Bronchial epithelial cell (primary cell): ENCODE measurements at regions not wholly inside any gene's neighbourhood (a gene's known extent, or its start where the extent isn't known, plus 50 kb on each side); places are given as distances from the start of the nearest gene placed in this dataset.

Experiments used
- DNase-seq: peaks from one replicate; pipeline ENCODE4 v3.0.0-alpha.2; 2010; ENCODE audit warnings: low read depth
- FAIRE-seq: peaks from 2 replicates; lab custom pipeline; 2011; peaks lifted over from hg19 to GRCh38; lab: Jason Lieb, UNC
- H3K27me3 ChIP-seq: 2 replicates; pipeline ENCODE4 v1.5.1; 2011; ENCODE audit warnings: low read length; ENCODE audit not compliant: control insufficient read depth, insufficient read depth
- H3K36me3 ChIP-seq: 2 replicates; pipeline ENCODE4 v1.5.1; 2011; ENCODE audit warnings: low read length; ENCODE audit not compliant: control insufficient read depth, insufficient read depth
- H3K4me3 ChIP-seq: 2 replicates; pipeline ENCODE4 v1.5.1; 2011; ENCODE audit warnings: mild to moderate bottlenecking, low read depth, low read length, control low read depth
- TF ChIP-seq, protein P1 (sequence below): IDR thresholded peaks from 2 replicates; pipeline ENCODE4 v1.5.1; 2011; ENCODE audit warnings: mild to moderate bottlenecking, moderate library complexity, low read length, control low read depth, inconsistent platforms; ENCODE audit not compliant: insufficient read depth, severe bottlenecking

DNA sequence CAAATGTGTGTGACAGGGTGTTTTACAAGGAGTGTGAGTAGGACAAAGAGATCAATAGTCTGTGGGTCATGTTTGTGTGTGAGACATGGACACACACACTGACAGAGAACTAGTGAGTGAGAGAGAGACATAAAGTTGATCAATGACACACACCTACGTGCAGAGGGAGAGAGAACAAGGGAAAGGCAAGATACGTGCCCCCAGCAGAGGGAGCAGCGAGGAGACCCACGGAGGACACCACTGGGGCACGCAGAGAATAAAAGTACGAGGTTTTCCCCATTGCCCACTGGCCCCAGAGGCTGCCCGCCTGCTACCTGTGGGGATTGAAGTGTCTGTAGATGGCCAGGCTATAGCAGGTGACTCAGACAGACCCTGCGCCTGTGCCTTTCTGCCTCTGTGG, 130.2 kb upstream of the CSF3R start:
- Histone ChIP-seq H3K4me3 (no peak overlapping the region), H3K36me3 (no peaks in the 10 kb centered on the region), H3K27me3 (no peaks in the 10 kb centered on the region)
- TF ChIP-seq, protein P1, sequence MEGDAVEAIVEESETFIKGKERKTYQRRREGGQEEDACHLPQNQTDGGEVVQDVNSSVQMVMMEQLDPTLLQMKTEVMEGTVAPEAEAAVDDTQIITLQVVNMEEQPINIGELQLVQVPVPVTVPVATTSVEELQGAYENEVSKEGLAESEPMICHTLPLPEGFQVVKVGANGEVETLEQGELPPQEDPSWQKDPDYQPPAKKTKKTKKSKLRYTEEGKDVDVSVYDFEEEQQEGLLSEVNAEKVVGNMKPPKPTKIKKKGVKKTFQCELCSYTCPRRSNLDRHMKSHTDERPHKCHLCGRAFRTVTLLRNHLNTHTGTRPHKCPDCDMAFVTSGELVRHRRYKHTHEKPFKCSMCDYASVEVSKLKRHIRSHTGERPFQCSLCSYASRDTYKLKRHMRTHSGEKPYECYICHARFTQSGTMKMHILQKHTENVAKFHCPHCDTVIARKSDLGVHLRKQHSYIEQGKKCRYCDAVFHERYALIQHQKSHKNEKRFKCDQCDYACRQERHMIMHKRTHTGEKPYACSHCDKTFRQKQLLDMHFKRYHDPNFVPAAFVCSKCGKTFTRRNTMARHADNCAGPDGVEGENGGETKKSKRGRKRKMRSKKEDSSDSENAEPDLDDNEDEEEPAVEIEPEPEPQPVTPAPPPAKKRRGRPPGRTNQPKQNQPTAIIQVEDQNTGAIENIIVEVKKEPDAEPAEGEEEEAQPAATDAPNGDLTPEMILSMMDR, result no peak
- DNase-seq (no peak), FAIRE-seq (no peak)

- Histone ChIP-seq H3K36me3 (no peaks in the 10 kb centered on the region), H3K27me3 (no peaks in the 10 kb centered on the region)
Measured at GRCh38 chr1:36612121-36612520, 129.4 kb upstream of the CSF3R start.

GRCh38 chr1:36609241-36610027, 126.7 kb upstream of the CSF3R start:
- H3K36me3 ChIP-seq, result no peaks in the 10 kb centered on the region

More at GRCh38 chr1:36612121-36612520, 129.4 kb upstream of the CSF3R start:
- no peak for DNase-seq
- peak; percentile 47 for FAIRE-seq
- TF ChIP-seq, protein P1, result no peak
- no peak overlapping the region for H3K4me3 ChIP-seq

GRCh38 chr1:36608272-36608671, 125.6 kb upstream of the CSF3R start:
- TF ChIP-seq, protein P1, result no peak
- Histone ChIP-seq H3K27me3 (no peaks in the 10 kb centered on the region), H3K4me3 (no peak overlapping the region), H3K36me3 (no peaks in the 10 kb centered on the region)
- FAIRE-seq, result no peak
- no peak for DNase-seq

More at GRCh38 chr1:36609241-36610027, 126.7 kb upstream of the CSF3R start:
- no peaks in the 10 kb centered on the region for H3K27me3 ChIP-seq
- DNase-seq, result peak; percentile 37
- no peak for FAIRE-seq
- TF ChIP-seq, protein P1, result peak; percentile 79
- H3K4me3 ChIP-seq, result no peak overlapping the region

GRCh38 chr1:36607263-36607651, 124.5 kb upstream of the CSF3R start:
- no peak for FAIRE-seq
- no peaks in the 10 kb centered on the region for H3K27me3 ChIP-seq
- H3K4me3 ChIP-seq, result no peak overlapping the region
- no peaks in the 10 kb centered on the region for H3K36me3 ChIP-seq
- no peak for DNase-seq
- TF ChIP-seq, protein P1, result no peak
